C1 segment of cervical spinal cord (tissue), 14 donors: ENCODE measurements at regions not wholly inside any gene's neighbourhood (a gene's known extent, or its start where the extent isn't known, plus 50 kb on each side); places are given as distances from the start of the nearest gene placed in this dataset.
"Not testable (repeated sequence)": the region's sequence is repeated elsewhere in the genome, so short reads cannot be mapped to it uniquely, and the experiment has no call there.

Source experiments
- DNase-seq, 14 donors: peaks; one replicate each; lab custom pipeline; 2025; lab: John Stamatoyannopoulos, UW

GRCh38 chr1:228891272-228892034 is 156.2 kb downstream of the RHOU start:
- no peak for DNase-seq

GRCh38 chr1:228892200-228892599 is 156.9 kb downstream of the RHOU start:
- not testable (repeated sequence) for DNase-seq

GRCh38 chr1:228894442-228894989 is 159.2 kb downstream of the RHOU start:
- DNase-seq = no peak

GRCh38 chr1:228897901-228898300 is 162.6 kb downstream of the RHOU start:
- no peak for DNase-seq

GRCh38 chr1:228898582-228898992 is 163.3 kb downstream of the RHOU start:
- DNase-seq = peak in 1 of 14 donors; percentile 25

- DNase-seq = no peak
Measured at GRCh38 chr1:228899421-228899956, 164.2 kb downstream of the RHOU start.

GRCh38 chr1:228900099-228900885 is 165.0 kb downstream of the RHOU start:
- peak in 2 of 14 donors; percentile 27 to 40 for DNase-seq

GRCh38 chr1:228900886-228901392 is 165.7 kb downstream of the RHOU start:
- DNase-seq = no peak

- no peak for DNase-seq
Measured at GRCh38 chr1:228901936-228902681, 166.8 kb downstream of the RHOU start.

GRCh38 chr1:228902781-228903433 is 167.6 kb downstream of the RHOU start:
- peak in 6 of 14 donors; percentile 41 to 90 (median 60) for DNase-seq

- no peak for DNase-seq
Measured at GRCh38 chr1:228903434-228904071, 168.3 kb downstream of the RHOU start.

GRCh38 chr1:228904222-228904621 is 168.9 kb downstream of the RHOU start:
- no peak for DNase-seq

- no peak for DNase-seq
Measured at GRCh38 chr1:228905701-228906101, 170.4 kb downstream of the RHOU start.

- DNase-seq = no peak
Measured at GRCh38 chr1:228906223-228906860, 171.1 kb downstream of the RHOU start.

GRCh38 chr1:228911225-228912210 is 176.2 kb downstream of the RHOU start:
- no peak for DNase-seq

- DNase-seq = peak in 1 of 14 donors; percentile 32
Measured at GRCh38 chr1:228913626-228914414, 178.5 kb downstream of the RHOU start.

GRCh38 chr1:228914700-228915099 is 179.4 kb downstream of the RHOU start:
- no peak for DNase-seq

- DNase-seq = no peak
Measured at GRCh38 chr1:228917342-228917741, 182.1 kb downstream of the RHOU start.
